ENCODE measurements at regions not wholly inside any gene's neighbourhood (a gene's known extent, or its start where the extent isn't known, plus 50 kb on each side); places are given as distances from the start of the nearest gene placed in this dataset.

GRCh38 chr14:80146941-80147340, 64.4 kb downstream of the DIO2 start:
- Mint-ChIP-seq H3K27me3 (no peaks in the 10 kb centered on the region), H3K4me3 (no peak overlapping the region), H3K36me3 (ENCODE audit: low read depth) (no peaks in the 10 kb centered on the region), H3K27ac (no peak overlapping the region), H3K4me1 (no peaks in the 10 kb centered on the region), H3K9me3 (no peaks in the 10 kb centered on the region)
- intact Hi-C loops (cut with micrococcal nuclease), result no loop called here
- no peak for DNase-seq

- H3K9me3 Mint-ChIP-seq, result peaks cover 10% of the 10 kb centered on the region
- no peaks in the 10 kb centered on the region for H3K36me3 Mint-ChIP-seq (ENCODE audit: low read depth)
- H3K4me3 Mint-ChIP-seq, result no peak overlapping the region
- H3K27ac Mint-ChIP-seq, result no peak overlapping the region
- H3K4me1 Mint-ChIP-seq, result no peaks in the 10 kb centered on the region
- DNase-seq, result no peak
- no peaks in the 10 kb centered on the region for H3K27me3 Mint-ChIP-seq
- intact Hi-C loops (cut with micrococcal nuclease), result no loop called here
Measured at GRCh38 chr14:80136358-80136757, 74.9 kb downstream of the DIO2 start.

- intact Hi-C loops (cut with micrococcal nuclease), result no loop called here
- H3K27me3 Mint-ChIP-seq, result no peaks in the 10 kb centered on the region
- no peaks in the 10 kb centered on the region for H3K36me3 Mint-ChIP-seq (ENCODE audit: low read depth)
- no peak for DNase-seq
- no peak overlapping the region for H3K4me3 Mint-ChIP-seq
- no peak overlapping the region for H3K27ac Mint-ChIP-seq
- H3K4me1 Mint-ChIP-seq, result no peaks in the 10 kb centered on the region
- H3K9me3 Mint-ChIP-seq, result peaks cover 10% of the 10 kb centered on the region
Measured at GRCh38 chr14:80135305-80136088, 75.8 kb downstream of the DIO2 start.

GRCh38 chr14:80134321-80134720, 77.0 kb downstream of the DIO2 start:
- H3K36me3 Mint-ChIP-seq (ENCODE audit: low read depth), result no peaks in the 10 kb centered on the region
- no peak for DNase-seq
- no peak overlapping the region for H3K4me3 Mint-ChIP-seq
- H3K27me3 Mint-ChIP-seq, result no peaks in the 10 kb centered on the region
- no peak overlapping the region for H3K27ac Mint-ChIP-seq
- H3K4me1 Mint-ChIP-seq, result no peaks in the 10 kb centered on the region
- H3K9me3 Mint-ChIP-seq, result peaks cover 10% of the 10 kb centered on the region
- intact Hi-C loops (cut with micrococcal nuclease), result no loop called here

- intact Hi-C loops (cut with micrococcal nuclease), result no loop called here
- Mint-ChIP-seq H3K27me3 (no peaks in the 10 kb centered on the region), H3K9me3 (peaks cover 10% of the 10 kb centered on the region), H3K4me1 (no peaks in the 10 kb centered on the region), H3K4me3 (no peak overlapping the region), H3K27ac (no peak overlapping the region), H3K36me3 (ENCODE audit: low read depth) (no peaks in the 10 kb centered on the region)
- no peak for DNase-seq
Measured at GRCh38 chr14:80133457-80133856, 77.8 kb downstream of the DIO2 start.

- DNase-seq, result no peak
- no peak overlapping the region for H3K27ac Mint-ChIP-seq
- no peaks in the 10 kb centered on the region for H3K4me1 Mint-ChIP-seq
- H3K9me3 Mint-ChIP-seq, result peaks cover 4% of the 10 kb centered on the region
- H3K36me3 Mint-ChIP-seq (ENCODE audit: low read depth), result no peaks in the 10 kb centered on the region
- intact Hi-C loops (cut with micrococcal nuclease), result no loop called here
- H3K27me3 Mint-ChIP-seq, result no peaks in the 10 kb centered on the region
- H3K4me3 Mint-ChIP-seq, result no peak overlapping the region
Measured at GRCh38 chr14:80127466-80127865, 83.8 kb downstream of the DIO2 start.

GRCh38 chr14:80124794-80125193, 86.5 kb downstream of the DIO2 start:
- intact Hi-C loops (cut with micrococcal nuclease), result no loop called here

GRCh38 chr14:80117876-80118275, 93.4 kb downstream of the DIO2 start:
- intact Hi-C loops (cut with micrococcal nuclease), result no loop called here
- Mint-ChIP-seq H3K27ac (no peak overlapping the region), H3K36me3 (ENCODE audit: low read depth) (no peaks in the 10 kb centered on the region), H3K27me3 (no peaks in the 10 kb centered on the region), H3K4me3 (no peak overlapping the region), H3K4me1 (no peaks in the 10 kb centered on the region), H3K9me3 (peaks cover 7% of the 10 kb centered on the region)
- no peak for DNase-seq

More at GRCh38 chr14:80124794-80125193, 86.5 kb downstream of the DIO2 start:
- peaks cover 11% of the 10 kb centered on the region for H3K9me3 Mint-ChIP-seq
- H3K27ac Mint-ChIP-seq, result no peak overlapping the region
- H3K4me1 Mint-ChIP-seq, result no peaks in the 10 kb centered on the region
- no peaks in the 10 kb centered on the region for H3K27me3 Mint-ChIP-seq
- H3K4me3 Mint-ChIP-seq, result no peak overlapping the region
- no peaks in the 10 kb centered on the region for H3K36me3 Mint-ChIP-seq (ENCODE audit: low read depth)
- DNase-seq, result no peak

- Mint-ChIP-seq H3K36me3 (ENCODE audit: low read depth) (no peaks in the 10 kb centered on the region), H3K9me3 (peaks cover 3% of the 10 kb centered on the region), H3K27me3 (no peaks in the 10 kb centered on the region), H3K4me3 (no peak overlapping the region), H3K27ac (no peak overlapping the region), H3K4me1 (no peaks in the 10 kb centered on the region)
- DNase-seq, result no peak
- intact Hi-C loops (cut with micrococcal nuclease), result no loop called here
Measured at GRCh38 chr14:80116157-80116556, 95.1 kb downstream of the DIO2 start.

- Mint-ChIP-seq H3K36me3 (ENCODE audit: low read depth) (no peaks in the 10 kb centered on the region), H3K4me3 (no peak overlapping the region), H3K27ac (no peak overlapping the region), H3K4me1 (no peaks in the 10 kb centered on the region), H3K27me3 (no peaks in the 10 kb centered on the region), H3K9me3 (peaks cover 4% of the 10 kb centered on the region)
- peak; percentile 8 for DNase-seq
- intact Hi-C loops (cut with micrococcal nuclease), result no loop called here
Measured at GRCh38 chr14:80110721-80111120, 100.6 kb downstream of the DIO2 start.

- H3K4me3 Mint-ChIP-seq, result no peak overlapping the region
Measured at GRCh38 chr14:80109055-80109454, 102.2 kb downstream of the DIO2 start.

GRCh38 chr14:80108430-80108829, 102.9 kb downstream of the DIO2 start:
- no peaks in the 10 kb centered on the region for H3K4me1 Mint-ChIP-seq
- DNase-seq, result no peak
- intact Hi-C loops (cut with micrococcal nuclease), result no loop called here
- no peaks in the 10 kb centered on the region for H3K27me3 Mint-ChIP-seq
- no peak overlapping the region for H3K27ac Mint-ChIP-seq
- no peaks in the 10 kb centered on the region for H3K36me3 Mint-ChIP-seq (ENCODE audit: low read depth)
- no peak overlapping the region for H3K4me3 Mint-ChIP-seq
- peaks cover 4% of the 10 kb centered on the region for H3K9me3 Mint-ChIP-seq

More at GRCh38 chr14:80109055-80109454, 102.2 kb downstream of the DIO2 start:
- intact Hi-C loops (cut with micrococcal nuclease), result no loop called here
- Mint-ChIP-seq H3K4me1 (no peaks in the 10 kb centered on the region), H3K36me3 (ENCODE audit: low read depth) (no peaks in the 10 kb centered on the region), H3K9me3 (peaks cover 4% of the 10 kb centered on the region), H3K27ac (no peak overlapping the region), H3K27me3 (no peaks in the 10 kb centered on the region)
- DNase-seq, result no peak

GRCh38 chr14:80105488-80105994, 105.8 kb downstream of the DIO2 start:
- no peak overlapping the region for H3K27ac Mint-ChIP-seq
- DNase-seq, result no peak
- H3K9me3 Mint-ChIP-seq, result no peaks in the 10 kb centered on the region
- intact Hi-C loops (cut with micrococcal nuclease), result no loop called here
- H3K4me3 Mint-ChIP-seq, result no peak overlapping the region
- H3K27me3 Mint-ChIP-seq, result no peaks in the 10 kb centered on the region
- H3K36me3 Mint-ChIP-seq (ENCODE audit: low read depth), result no peaks in the 10 kb centered on the region
- H3K4me1 Mint-ChIP-seq, result no peaks in the 10 kb centered on the region

GRCh38 chr14:80101835-80102234, 109.5 kb downstream of the DIO2 start:
- Mint-ChIP-seq H3K27me3 (no peaks in the 10 kb centered on the region), H3K27ac (no peak overlapping the region), H3K9me3 (no peaks in the 10 kb centered on the region), H3K4me3 (no peak overlapping the region), H3K4me1 (no peaks in the 10 kb centered on the region), H3K36me3 (ENCODE audit: low read depth) (no peaks in the 10 kb centered on the region)
- intact Hi-C loops (cut with micrococcal nuclease), result no loop called here
- no peak for DNase-seq

- H3K27ac Mint-ChIP-seq, result no peak overlapping the region
- peaks cover 3% of the 10 kb centered on the region for H3K9me3 Mint-ChIP-seq
- H3K4me3 Mint-ChIP-seq, result no peak overlapping the region
- H3K4me1 Mint-ChIP-seq, result no peaks in the 10 kb centered on the region
- no peak for DNase-seq
- intact Hi-C loops (cut with micrococcal nuclease), result no loop called here
- H3K36me3 Mint-ChIP-seq (ENCODE audit: low read depth), result no peaks in the 10 kb centered on the region
- H3K27me3 Mint-ChIP-seq, result no peaks in the 10 kb centered on the region
Measured at GRCh38 chr14:80100681-80101080, 110.6 kb downstream of the DIO2 start.

All from activated CD4-positive, alpha-beta T cell treated with anti-CD3 and anti-CD28 coated beads, Interleukin-2, amount 10 ng/mL, durations not matched to agents 24 days and 14 days (primary cell).